ENCODE measurements at regions not wholly inside any gene's neighbourhood (a gene's known extent, or its start where the extent isn't known, plus 50 kb on each side); places are given as distances from the start of the nearest gene placed in this dataset.

DNA sequence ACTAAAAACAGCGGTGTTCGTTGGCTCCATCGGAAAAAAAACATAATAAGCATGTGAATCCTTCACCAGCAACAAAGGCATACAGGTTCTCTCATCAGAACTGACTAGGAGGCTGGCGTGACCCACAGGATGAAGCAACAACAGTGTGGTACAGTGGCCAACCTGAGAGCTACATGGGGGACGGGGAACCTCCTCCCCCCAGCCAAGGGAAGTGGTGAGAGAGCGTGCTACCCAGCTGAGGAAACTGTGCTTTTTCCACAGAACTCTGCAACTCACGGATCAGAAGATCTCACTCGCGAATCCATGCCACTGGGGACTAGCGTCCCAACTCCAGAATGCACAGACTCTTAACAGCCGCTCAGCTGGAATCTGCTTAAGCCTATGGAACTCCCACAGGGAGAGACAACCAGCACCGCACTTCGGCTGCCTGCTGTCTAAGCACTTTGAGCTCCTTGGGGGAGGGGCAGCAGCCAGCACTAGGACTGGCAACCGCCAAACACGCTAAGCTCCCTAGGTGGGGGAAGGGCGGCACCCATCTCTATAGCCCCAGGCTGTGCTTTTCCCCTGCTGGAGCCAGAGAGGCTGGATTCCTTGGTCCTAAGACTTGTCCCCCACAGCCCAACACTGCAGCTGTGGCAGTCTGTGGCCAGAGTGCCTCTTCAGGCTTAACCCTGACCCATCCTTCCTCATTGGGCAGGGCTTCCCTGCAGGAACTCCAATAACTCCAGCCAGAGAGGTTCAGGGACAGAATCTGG lies 538.3 kb upstream of the BTBD3 start (continued):
- TF ChIP-seq ZNF462 (CRISPR knock-in tag; IDR thresholded peaks at IDR 0.05) (peak; percentile 72; the same call in 1 of the 2 replicates), EZH2phosphoT487 (IDR thresholded peaks at IDR 0.05; ENCODE audit: unreplicated experiment) (no peak), JUNB (IDR thresholded peaks at IDR 0.05; ENCODE audit: unreplicated experiment) (no peak), ZNF331 (CRISPR knock-in tag; IDR thresholded peaks at IDR 0.05; ENCODE audit: low read depth) (no peak), POLR2AphosphoS5 (IDR thresholded peaks at IDR 0.05; ENCODE audit: low read depth) (0 out of 2 replicates have a peak, but pooled peaks have one; percentile 22), STAT1 (IDR thresholded peaks at IDR 0.05; ENCODE audit: unreplicated experiment) (no peak), CTCF (conservative IDR thresholded peaks at IDR 0.05; ENCODE audit: low read depth in 2 of 2) (0 out of 4 replicates have a peak, but pooled peaks of 1 of the 2 experiments have one; percentile 13)
- TF ChIP-seq, protein P1, sequence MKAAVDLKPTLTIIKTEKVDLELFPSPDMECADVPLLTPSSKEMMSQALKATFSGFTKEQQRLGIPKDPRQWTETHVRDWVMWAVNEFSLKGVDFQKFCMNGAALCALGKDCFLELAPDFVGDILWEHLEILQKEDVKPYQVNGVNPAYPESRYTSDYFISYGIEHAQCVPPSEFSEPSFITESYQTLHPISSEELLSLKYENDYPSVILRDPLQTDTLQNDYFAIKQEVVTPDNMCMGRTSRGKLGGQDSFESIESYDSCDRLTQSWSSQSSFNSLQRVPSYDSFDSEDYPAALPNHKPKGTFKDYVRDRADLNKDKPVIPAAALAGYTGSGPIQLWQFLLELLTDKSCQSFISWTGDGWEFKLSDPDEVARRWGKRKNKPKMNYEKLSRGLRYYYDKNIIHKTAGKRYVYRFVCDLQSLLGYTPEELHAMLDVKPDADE (IDR thresholded peaks at IDR 0.05) = no peak

All from GM23338 (cell line).